Prostate gland (tissue), 2 donors: ENCODE measurements at regions not wholly inside any gene's neighbourhood (a gene's known extent, or its start where the extent isn't known, plus 50 kb on each side); places are given as distances from the start of the nearest gene placed in this dataset.

Experiments used
- DNase-seq: peaks from one replicate; pipeline ENCODE4 v3.0.0-alpha.2; 2019; ENCODE audit warnings: low spot score
- H3K27ac ChIP-seq, 2 donors: fragments of 200-600 bp; sonication (generic); 2 replicates each; pipeline ENCODE4 v1.5.1; 2017 to 2019
- H3K27me3 ChIP-seq: fragments of 200-600 bp; sonication (generic); replicated peaks from 2 replicates; pipeline ENCODE4 v1.5.1; 2019; ENCODE audit not compliant: insufficient read depth
- H3K36me3 ChIP-seq, 2 donors: fragments of 200-600 bp; sonication (generic); 1 replicate in 1 of 2; 2 replicates in 1 of 2; pipeline versions ENCODE4 v1.5.1 to v1.8.1; 2017 to 2019
- H3K4me1 ChIP-seq: fragments of 200-600 bp; sonication (generic); replicated peaks from 2 replicates; pipeline ENCODE4 v1.5.1; 2019
- H3K4me3 ChIP-seq, 2 donors: fragments of 200-600 bp; sonication (generic); 2 replicates each; pipeline ENCODE4 v1.5.1; 2017 to 2019
- H3K9me3 ChIP-seq: fragments of 200-600 bp; sonication (generic); 2 replicates; pipeline ENCODE4 v1.5.1; 2017
- POLR2A ChIP-seq: fragments of 450-650 bp; IDR thresholded peaks from one replicate; pipeline ENCODE4 v1.6.1; 2016; ENCODE audit warnings: antibody characterized with exemption, mild to moderate bottlenecking
- POLR2AphosphoS5 ChIP-seq: sonication (generic); formaldehyde crosslinking; IDR thresholded peaks from one replicate; pipeline ENCODE4 v1.6.1; 2017; ENCODE audit warnings: antibody characterized with exemption
- WGBS: methylation state at CpG from one replicate; pipeline ENCODE4 v1.1.5; 2018; 5-methylcytosine and 5-hydroxymethylcytosine counted together
- intact Hi-C: fragments of 100-400 bp; cut with DNase I; formaldehyde crosslinking; loops from one replicate; pipeline ENCODE4 v1.14.2; 2022
- TF ChIP-seq, protein P1 (sequence below), 4 experiments: fragments of 200-600 bp in 2 of 4; fragments of 450-650 bp in 2 of 4; sonication (generic) in 2 of 4; IDR thresholded peaks; 1 replicate in 3 of 4; 2 replicates in 1 of 4; pipeline ENCODE4 v1.5.1; 2016 to 2019; ENCODE audit warnings: antibody characterized with exemption in 4 of 4, mild to moderate bottlenecking in 2 of 4, moderate library complexity in 2 of 4

DNA sequence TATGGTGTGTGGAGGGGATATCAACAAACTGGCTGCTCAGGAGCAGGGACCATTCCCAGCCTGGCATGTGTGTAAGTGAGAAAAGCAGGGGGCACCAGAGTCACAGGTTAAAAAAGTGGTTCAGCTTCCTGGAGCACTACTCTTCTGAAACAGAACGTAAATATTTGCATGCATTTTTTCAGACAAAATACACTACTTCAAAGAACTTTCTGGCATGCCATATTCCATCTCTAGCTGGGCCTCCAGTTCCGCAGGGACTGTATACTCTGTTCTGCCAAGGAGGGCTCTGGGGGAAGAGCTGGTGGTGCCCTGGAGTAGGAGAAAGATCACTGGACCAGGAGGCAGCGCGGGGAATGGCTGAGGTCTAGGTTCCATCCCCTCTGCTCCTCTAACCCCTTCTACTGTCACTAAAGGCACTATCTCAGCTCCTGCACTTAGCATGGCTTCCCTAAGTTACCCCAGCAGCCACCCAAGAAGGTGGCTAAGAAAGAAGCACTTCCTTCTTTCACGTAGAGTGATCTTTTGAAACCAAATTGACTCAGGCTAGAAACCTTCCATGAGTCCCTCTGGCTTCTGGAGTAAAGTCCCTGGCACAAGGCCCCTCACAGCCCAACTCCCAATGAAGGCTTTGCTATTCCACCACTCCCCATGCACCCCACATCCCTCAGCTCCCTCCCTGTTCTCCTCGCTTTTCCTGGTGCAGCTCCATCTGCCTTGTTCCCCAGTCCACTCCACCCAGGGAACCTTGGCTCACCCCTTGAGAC is 57.6 kb upstream of the CABLES1 start:
- no peaks in the 10 kb centered on the region for H3K4me1 ChIP-seq
- no peak overlapping the region for H3K27ac ChIP-seq
- H3K4me3 ChIP-seq: no peak overlapping the region
- H3K27me3 ChIP-seq: no peaks in the 10 kb centered on the region
- H3K36me3 ChIP-seq: no peaks in the 10 kb centered on the region
- TF ChIP-seq POLR2A (no peak), POLR2AphosphoS5 (no peak)
- TF ChIP-seq, protein P1, sequence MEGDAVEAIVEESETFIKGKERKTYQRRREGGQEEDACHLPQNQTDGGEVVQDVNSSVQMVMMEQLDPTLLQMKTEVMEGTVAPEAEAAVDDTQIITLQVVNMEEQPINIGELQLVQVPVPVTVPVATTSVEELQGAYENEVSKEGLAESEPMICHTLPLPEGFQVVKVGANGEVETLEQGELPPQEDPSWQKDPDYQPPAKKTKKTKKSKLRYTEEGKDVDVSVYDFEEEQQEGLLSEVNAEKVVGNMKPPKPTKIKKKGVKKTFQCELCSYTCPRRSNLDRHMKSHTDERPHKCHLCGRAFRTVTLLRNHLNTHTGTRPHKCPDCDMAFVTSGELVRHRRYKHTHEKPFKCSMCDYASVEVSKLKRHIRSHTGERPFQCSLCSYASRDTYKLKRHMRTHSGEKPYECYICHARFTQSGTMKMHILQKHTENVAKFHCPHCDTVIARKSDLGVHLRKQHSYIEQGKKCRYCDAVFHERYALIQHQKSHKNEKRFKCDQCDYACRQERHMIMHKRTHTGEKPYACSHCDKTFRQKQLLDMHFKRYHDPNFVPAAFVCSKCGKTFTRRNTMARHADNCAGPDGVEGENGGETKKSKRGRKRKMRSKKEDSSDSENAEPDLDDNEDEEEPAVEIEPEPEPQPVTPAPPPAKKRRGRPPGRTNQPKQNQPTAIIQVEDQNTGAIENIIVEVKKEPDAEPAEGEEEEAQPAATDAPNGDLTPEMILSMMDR (IDR thresholded peaks at IDR 0.05): peak in 2 of 4 experiments; percentile 27 to 42
- no peaks in the 10 kb centered on the region for H3K9me3 ChIP-seq
- intact Hi-C loops: no loop called here
- peak; percentile 9 for DNase-seq
- 79% methylated on average over 6 of the region's 6 CpGs for WGBS

DNA sequence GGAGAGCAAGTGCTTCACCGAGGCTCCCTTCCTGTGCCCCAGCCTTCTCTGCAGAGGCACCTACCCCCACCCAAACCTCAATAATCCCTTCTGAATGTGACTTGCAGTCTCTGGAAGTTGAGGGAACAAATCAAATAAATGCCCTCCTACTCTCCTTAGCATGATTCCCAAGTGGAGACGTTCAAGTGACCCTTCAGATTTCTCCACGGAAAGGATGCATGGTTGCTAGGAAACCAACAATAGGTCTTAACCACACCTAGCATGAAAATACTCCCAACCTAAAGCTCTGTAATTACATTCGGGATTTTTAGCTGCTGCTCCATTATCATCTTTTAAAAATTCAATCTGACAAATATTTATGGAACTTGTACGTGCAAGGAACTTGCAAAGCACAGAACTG is 50.2 kb upstream of the CABLES1 start:
- Histone ChIP-seq H3K27me3 (no peaks in the 10 kb centered on the region), H3K4me1 (no peaks in the 10 kb centered on the region), H3K36me3 (no peaks in the 10 kb centered on the region), H3K4me3 (no peak overlapping the region), H3K27ac (no peak overlapping the region), H3K9me3 (no peaks in the 10 kb centered on the region)
- WGBS: 45% methylated on average over 5 of the region's 5 CpGs
- intact Hi-C loops: no loop called here
- TF ChIP-seq POLR2A: no peak
- TF ChIP-seq, protein P1 (IDR thresholded peaks at IDR 0.05): no peak
- TF ChIP-seq POLR2AphosphoS5: no peak
- no peak for DNase-seq
